ENCODE measurements at regions not wholly inside any gene's neighbourhood (a gene's known extent, or its start where the extent isn't known, plus 50 kb on each side); places are given as distances from the start of the nearest gene placed in this dataset.

GRCh38 chr1:55844322-55844721, 629.2 kb upstream of the USP24 start:
- H3K36me3 ChIP-seq (ENCODE audit: low read depth, missing control alignments): no peaks in the 10 kb centered on the region
- no peaks in the 10 kb centered on the region for H3K9me3 ChIP-seq
- no peak for TF ChIP-seq POLR2A (IDR thresholded peaks at IDR 0.05)
- TF ChIP-seq, protein P1, sequence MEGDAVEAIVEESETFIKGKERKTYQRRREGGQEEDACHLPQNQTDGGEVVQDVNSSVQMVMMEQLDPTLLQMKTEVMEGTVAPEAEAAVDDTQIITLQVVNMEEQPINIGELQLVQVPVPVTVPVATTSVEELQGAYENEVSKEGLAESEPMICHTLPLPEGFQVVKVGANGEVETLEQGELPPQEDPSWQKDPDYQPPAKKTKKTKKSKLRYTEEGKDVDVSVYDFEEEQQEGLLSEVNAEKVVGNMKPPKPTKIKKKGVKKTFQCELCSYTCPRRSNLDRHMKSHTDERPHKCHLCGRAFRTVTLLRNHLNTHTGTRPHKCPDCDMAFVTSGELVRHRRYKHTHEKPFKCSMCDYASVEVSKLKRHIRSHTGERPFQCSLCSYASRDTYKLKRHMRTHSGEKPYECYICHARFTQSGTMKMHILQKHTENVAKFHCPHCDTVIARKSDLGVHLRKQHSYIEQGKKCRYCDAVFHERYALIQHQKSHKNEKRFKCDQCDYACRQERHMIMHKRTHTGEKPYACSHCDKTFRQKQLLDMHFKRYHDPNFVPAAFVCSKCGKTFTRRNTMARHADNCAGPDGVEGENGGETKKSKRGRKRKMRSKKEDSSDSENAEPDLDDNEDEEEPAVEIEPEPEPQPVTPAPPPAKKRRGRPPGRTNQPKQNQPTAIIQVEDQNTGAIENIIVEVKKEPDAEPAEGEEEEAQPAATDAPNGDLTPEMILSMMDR (IDR thresholded peaks at IDR 0.05): no peak
- H3K27me3 ChIP-seq: no peaks in the 10 kb centered on the region
- 91 to 100% methylated on average over 1 of the region's 1 CpG for WGBS, 2 donors
- H3K27ac ChIP-seq: no peak overlapping the region
- DNase-seq: no peak
- intact Hi-C loops (cut with DNase I; ENCODE audit: low total_unique reads): no loop called here
- H3K4me1 ChIP-seq: no peaks in the 10 kb centered on the region
- H3K4me3 ChIP-seq: no peak overlapping the region

GRCh38 chr1:55839626-55840025, 624.5 kb upstream of the USP24 start:
- no peaks in the 10 kb centered on the region for H3K27me3 ChIP-seq
- WGBS, 2 donors: 84 to 85% methylated on average over 5 of the region's 5 CpGs
- H3K9me3 ChIP-seq: no peaks in the 10 kb centered on the region
- DNase-seq: no peak
- no peaks in the 10 kb centered on the region for H3K36me3 ChIP-seq (ENCODE audit: low read depth, missing control alignments)
- no peak overlapping the region for H3K27ac ChIP-seq
- intact Hi-C loops (cut with DNase I; ENCODE audit: low total_unique reads): no loop called here
- H3K4me3 ChIP-seq: no peak overlapping the region
- no peak for TF ChIP-seq POLR2A (IDR thresholded peaks at IDR 0.05)
- TF ChIP-seq, protein P1 (IDR thresholded peaks at IDR 0.05): no peak
- no peaks in the 10 kb centered on the region for H3K4me1 ChIP-seq

GRCh38 chr1:55839221-55839620, 624.1 kb upstream of the USP24 start:
- Histone ChIP-seq H3K4me1 (no peaks in the 10 kb centered on the region), H3K4me3 (no peak overlapping the region), H3K9me3 (no peaks in the 10 kb centered on the region), H3K27me3 (no peaks in the 10 kb centered on the region), H3K27ac (no peak overlapping the region), H3K36me3 (ENCODE audit: low read depth, missing control alignments) (no peaks in the 10 kb centered on the region)
- no peak for DNase-seq
- TF ChIP-seq POLR2A (IDR thresholded peaks at IDR 0.05): no peak
- TF ChIP-seq, protein P1 (IDR thresholded peaks at IDR 0.05): no peak
- intact Hi-C loops (cut with DNase I; ENCODE audit: low total_unique reads): no loop called here
- 96 to 100% methylated on average over 1 of the region's 1 CpG for WGBS, 2 donors

DNA sequence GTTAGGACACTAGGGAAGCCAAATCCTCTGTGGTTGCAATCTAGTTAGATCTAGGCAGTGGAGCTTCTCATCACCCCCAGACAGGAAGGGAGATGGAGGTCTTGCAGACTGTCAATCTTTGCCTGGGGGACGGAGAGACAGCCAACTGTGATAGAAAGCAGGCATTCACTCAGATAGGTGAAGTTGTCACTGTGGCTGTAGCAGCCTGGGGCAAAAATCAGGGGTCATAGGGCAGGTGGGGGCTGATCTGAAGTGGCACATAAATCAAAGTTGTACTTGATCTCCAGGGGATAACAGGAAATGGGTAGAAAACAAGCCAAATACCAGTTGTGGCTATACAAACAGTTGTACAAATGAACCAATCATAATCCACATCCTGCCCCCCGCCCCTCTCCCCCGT, 620.9 kb upstream of the USP24 start:
- Histone ChIP-seq H3K4me3 (no peak overlapping the region), H3K36me3 (ENCODE audit: low read depth, missing control alignments) (no peaks in the 10 kb centered on the region), H3K27ac (no peak overlapping the region), H3K27me3 (no peaks in the 10 kb centered on the region), H3K9me3 (no peaks in the 10 kb centered on the region), H3K4me1 (no peaks in the 10 kb centered on the region)
- TF ChIP-seq POLR2A (IDR thresholded peaks at IDR 0.05): no peak
- TF ChIP-seq, protein P1 (IDR thresholded peaks at IDR 0.05): no peak
- intact Hi-C loops (cut with DNase I; ENCODE audit: low total_unique reads): no loop called here
- WGBS, 2 donors: 87 to 88% methylated on average over 3 of the region's 3 CpGs
- no peak for DNase-seq

GRCh38 chr1:55833529-55834091, 618.4 kb upstream of the USP24 start:
- no peak for DNase-seq
- no peak overlapping the region for H3K27ac ChIP-seq

More at GRCh38 chr1:55833529-55834091, 618.4 kb upstream of the USP24 start:
- H3K36me3 ChIP-seq (ENCODE audit: low read depth, missing control alignments): no peaks in the 10 kb centered on the region
- no peak overlapping the region for H3K4me3 ChIP-seq
- H3K27me3 ChIP-seq: no peaks in the 10 kb centered on the region
- H3K4me1 ChIP-seq: no peaks in the 10 kb centered on the region
- intact Hi-C loops (cut with DNase I; ENCODE audit: low total_unique reads): no loop called here
- H3K9me3 ChIP-seq: no peaks in the 10 kb centered on the region
- WGBS, 2 donors: 56 to 59% methylated on average over 2 of the region's 2 CpGs
- TF ChIP-seq, protein P1 (IDR thresholded peaks at IDR 0.05): no peak
- TF ChIP-seq POLR2A (IDR thresholded peaks at IDR 0.05): no peak

Data from testis (tissue), 2 donors.